GM12878 (cell line): ENCODE measurements at regions not wholly inside any gene's neighbourhood (a gene's known extent, or its start where the extent isn't known, plus 50 kb on each side); places are given as distances from the start of the nearest gene placed in this dataset.

Experiments
- ATAC-seq: fragments of 200-7000 bp; cut with Tn5 transposase; 3 replicates; pipeline ENCODE4 v1.9.1; 2020; ENCODE audit warnings: mild to moderate bottlenecking, moderate library complexity
- BruUV-seq: library from RNA; stranded (reverse); fragments of 400-500 nt; replicated peaks from 2 replicates; lab custom pipeline; 2021; lab: Mats Ljungman, UMichigan
- CTCF ChIA-PET: fragments of 300-600 bp; sonication (Branson Sonifier 250); formaldehyde crosslinking; extraction: SDS; loops from one replicate; lab custom pipeline; 2021; ENCODE audit warnings: inconsistent platforms; lab: Yijun Ruan, JAX
- POLR2A ChIA-PET: fragments of 350-600 bp; formaldehyde crosslinking; extraction: SDS; loops from one replicate; lab custom pipeline; 2021; ENCODE audit warnings: inconsistent platforms; lab: Charles Lee
- RAD21 ChIA-PET: fragments of 300-600 bp; sonication (Branson Sonifier 250); formaldehyde crosslinking; loops from one replicate; lab custom pipeline; 2023; ENCODE audit warnings: antibody characterized with exemption; ENCODE audit not compliant: unreplicated experiment; lab: Charles Lee
- SMC1A ChIA-PET: fragments of 300-600 bp; sonication (Branson Sonifier 250); formaldehyde crosslinking; loops from one replicate; lab custom pipeline; 2023; ENCODE audit not compliant: unreplicated experiment, uncharacterized antibody; lab: Charles Lee
- DNase-seq: peaks from one replicate; pipeline ENCODE4 v3.0.0-alpha.2; 2011; ENCODE audit warnings: low read depth, low spot score
- FAIRE-seq: peaks from 3 replicates; lab custom pipeline; 2011; peaks lifted over from hg19 to GRCh38; lab: Jason Lieb, UNC
- H2AFZ ChIP-seq: 2 replicates; pipeline ENCODE4 v1.6.0; 2011; ENCODE audit warnings: low read depth, low read length, control low read depth; ENCODE audit not compliant: control insufficient read depth
- H3K27ac ChIP-seq: 2 replicates; pipeline ENCODE4 v1.5.1; 2011; ENCODE audit warnings: control low read depth; ENCODE audit not compliant: control insufficient read depth, insufficient read depth
- H3K27me3 ChIP-seq, 2 experiments: replicated peaks in 1 of 2; 2 replicates each; pipeline versions ENCODE4 v1.6.0 to v1.6.1; 2011; ENCODE audit warnings: low read length in 1 of 2; ENCODE audit not compliant: control insufficient read depth in 2 of 2, insufficient read depth in 2 of 2
- H3K36me3 ChIP-seq, 2 experiments: 2 replicates each; pipeline ENCODE4 v1.5.1; 2011; ENCODE audit warnings: low read length in 1 of 2; ENCODE audit not compliant: control insufficient read depth in 2 of 2, insufficient read depth in 2 of 2
- H3K4me1 ChIP-seq: 2 replicates; pipeline ENCODE4 v1.6.1; 2011; ENCODE audit warnings: mild to moderate bottlenecking, low read length, moderate library complexity, mixed read lengths; ENCODE audit not compliant: control insufficient read depth, insufficient read depth
- H3K4me2 ChIP-seq: 2 replicates; pipeline ENCODE4 v1.6.0; 2011; ENCODE audit warnings: control low read depth; ENCODE audit not compliant: control insufficient read depth, insufficient read depth
- H3K4me3 ChIP-seq: fragments of 200-600 bp; sonication (generic); 2 replicates; pipeline ENCODE4 v1.5.1; 2016
- H3K79me2 ChIP-seq: 2 replicates; pipeline ENCODE4 v1.6.0; 2011; ENCODE audit warnings: low read length; ENCODE audit not compliant: control insufficient read depth, insufficient read depth
- H3K9ac ChIP-seq: 2 replicates; pipeline ENCODE4 v1.8.0; 2011; ENCODE audit warnings: low read length, control low read depth, mixed read lengths; ENCODE audit not compliant: control insufficient read depth, insufficient read depth
- H3K9me3 ChIP-seq: replicated peaks from 3 replicates; pipeline ENCODE4 v1.5.1; 2011; ENCODE audit warnings: mild to moderate bottlenecking, low read length; ENCODE audit not compliant: control insufficient read depth, insufficient read depth
- H4K20me1 ChIP-seq: 2 replicates; pipeline ENCODE4 v1.6.0; 2011; ENCODE audit not compliant: control insufficient read depth, insufficient read depth
- ELK1 ChIP-seq: IDR thresholded peaks from 2 replicates; pipeline ENCODE4 v1.6.1; 2012; ENCODE audit warnings: low read depth, low read length, improper control_type of control experiment
- EZH2 ChIP-seq: IDR thresholded peaks from 2 replicates; pipeline ENCODE4 v1.6.1; 2012; ENCODE audit warnings: low read depth, mild to moderate bottlenecking, control low read depth, inconsistent platforms, low read length, borderline replicate concordance; ENCODE audit not compliant: control insufficient read depth
- FOXK2 ChIP-seq: fragments of 450-650 bp; IDR thresholded peaks from 2 replicates; pipeline ENCODE4 v1.6.1; 2017; ENCODE audit warnings: mild to moderate bottlenecking, moderate library complexity
- HDAC2 ChIP-seq: fragments of 200-600 bp; sonication (generic); IDR thresholded peaks from 2 replicates; pipeline ENCODE4 v1.6.1; 2017
- MLLT1 ChIP-seq: fragments of 450-650 bp; IDR thresholded peaks from 2 replicates; pipeline ENCODE4 v1.6.1; 2016; ENCODE audit warnings: mild to moderate bottlenecking
- MTA2 ChIP-seq: fragments of 450-650 bp; IDR thresholded peaks from 2 replicates; pipeline ENCODE4 v1.6.1; 2016; ENCODE audit warnings: low read depth, mild to moderate bottlenecking, moderate library complexity
- MXI1 ChIP-seq: fragments of 150-350 bp; IDR thresholded peaks from 2 replicates; pipeline ENCODE4 v1.6.1; 2011; ENCODE audit warnings: low read depth, mild to moderate bottlenecking, inconsistent platforms, low read length, improper control_type of control experiment
- SMARCA5 ChIP-seq: fragments of 450-650 bp; IDR thresholded peaks from 2 replicates; pipeline ENCODE4 v1.6.1; 2017; ENCODE audit warnings: mild to moderate bottlenecking
- TBL1XR1 ChIP-seq: IDR thresholded peaks from 2 replicates; pipeline ENCODE4 v1.6.1; 2012; ENCODE audit warnings: low read depth, low read length, improper control_type of control experiment
- ZBTB40 ChIP-seq: fragments of 450-650 bp; IDR thresholded peaks from 2 replicates; pipeline ENCODE4 v1.6.1; 2016; ENCODE audit warnings: mild to moderate bottlenecking, moderate library complexity, borderline replicate concordance
- ZNF217 ChIP-seq: fragments of 450-650 bp; IDR thresholded peaks from 2 replicates; pipeline ENCODE4 v1.6.1; 2017; ENCODE audit warnings: antibody characterized with exemption, mild to moderate bottlenecking
- WGBS: methylation state at CpG from one replicate; pipeline ENCODE4 v1.1.6; 2016; ENCODE audit warnings: low lambda C conversion rate; ENCODE audit not compliant: insufficient replicate concordance, insufficient coverage; ENCODE audit errors: missing lambda C conversion rate; 5-methylcytosine and 5-hydroxymethylcytosine counted together
- in situ Hi-C: fragments of 300-500 bp; cut with MboI; formaldehyde crosslinking; loops from 9 replicates; pipeline ENCODE4 v1.14.3; 2018; ENCODE audit warnings: mixed read lengths
- intact Hi-C: fragments of 100-400 bp; cut with micrococcal nuclease; formaldehyde crosslinking; loops from one replicate; pipeline ENCODE4 v1.14.2; 2022; ENCODE audit not compliant: unreplicated experiment
- TF ChIP-seq, protein P1 (sequence below): fragments of 450-650 bp; IDR thresholded peaks from 2 replicates; pipeline ENCODE4 v1.6.1; 2016; ENCODE audit warnings: mild to moderate bottlenecking

GRCh38 chr11:134632347-134633119, 220.5 kb upstream of the B3GAT1 start:
- ChIA-PET CTCF (no interaction called here), SMC1A (no interaction called here), POLR2A (no interaction called here), RAD21 (interaction anchor here (0.5 kb wide), 1 partner anchor 425 kb away, joined by 6 read pairs; no protein-coding TSS in a partner anchor)
- Histone ChIP-seq H2AFZ (no peak overlapping the region), H3K27me3 (no peaks in the 10 kb centered on the region), H3K4me3 (no peak overlapping the region), H3K9me3 (no peaks in the 10 kb centered on the region), H3K4me1 (no peaks in the 10 kb centered on the region; the same call in 1 of the 2 replicates), H3K79me2 (no peaks in the 10 kb centered on the region), H4K20me1 (no peaks in the 10 kb centered on the region), H3K36me3 (no peaks in the 10 kb centered on the region), H3K9ac (no peak overlapping the region), H3K27ac (no peak overlapping the region), H3K4me2 (no peak overlapping the region)
- TF ChIP-seq ZBTB40 = no peak
- no peak for TF ChIP-seq EZH2
- no peak for TF ChIP-seq MTA2
- no peak for TF ChIP-seq MXI1
- TF ChIP-seq TBL1XR1 = no peak
- no peak for TF ChIP-seq FOXK2
- TF ChIP-seq SMARCA5 = no peak
- TF ChIP-seq ELK1 = no peak
- TF ChIP-seq HDAC2 = no peak
- TF ChIP-seq, protein P1, sequence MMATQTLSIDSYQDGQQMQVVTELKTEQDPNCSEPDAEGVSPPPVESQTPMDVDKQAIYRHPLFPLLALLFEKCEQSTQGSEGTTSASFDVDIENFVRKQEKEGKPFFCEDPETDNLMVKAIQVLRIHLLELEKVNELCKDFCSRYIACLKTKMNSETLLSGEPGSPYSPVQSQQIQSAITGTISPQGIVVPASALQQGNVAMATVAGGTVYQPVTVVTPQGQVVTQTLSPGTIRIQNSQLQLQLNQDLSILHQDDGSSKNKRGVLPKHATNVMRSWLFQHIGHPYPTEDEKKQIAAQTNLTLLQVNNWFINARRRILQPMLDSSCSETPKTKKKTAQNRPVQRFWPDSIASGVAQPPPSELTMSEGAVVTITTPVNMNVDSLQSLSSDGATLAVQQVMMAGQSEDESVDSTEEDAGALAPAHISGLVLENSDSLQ = no peak
- TF ChIP-seq MLLT1 = no peak
- no peak for TF ChIP-seq ZNF217
- WGBS = 36% methylated on average over 16 of the region's 16 CpGs
- in situ Hi-C loops (no loop called here), intact Hi-C loops (no loop called here)
- no peak for DNase-seq
- no peak for FAIRE-seq
- no TSS peak for BruUV-seq
- no peak for ATAC-seq
